ENCODE measurements at regions not wholly inside any gene's neighbourhood (a gene's known extent, or its start where the extent isn't known, plus 50 kb on each side); places are given as distances from the start of the nearest gene placed in this dataset.

DNA sequence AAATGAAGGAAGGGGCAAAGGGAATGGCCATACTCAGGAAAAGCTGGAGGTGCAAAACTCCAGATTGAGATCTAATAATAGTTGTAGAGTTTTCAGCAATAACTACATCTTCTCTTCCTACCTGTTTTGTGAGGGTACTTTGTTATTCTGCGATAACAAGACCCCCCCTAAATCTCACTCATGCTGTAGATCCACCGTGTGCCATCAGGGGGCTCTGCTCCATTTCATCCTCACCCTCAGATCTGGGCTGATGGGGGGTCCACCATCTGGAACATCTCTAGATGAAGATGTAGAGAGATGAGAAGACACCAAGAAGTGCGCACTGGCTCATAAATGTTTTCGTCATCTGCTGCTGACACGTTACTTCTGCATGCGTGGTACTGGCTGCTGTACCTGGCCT lies 135.9 kb upstream of the KIRREL3 start:
- TF ChIP-seq, protein P1, sequence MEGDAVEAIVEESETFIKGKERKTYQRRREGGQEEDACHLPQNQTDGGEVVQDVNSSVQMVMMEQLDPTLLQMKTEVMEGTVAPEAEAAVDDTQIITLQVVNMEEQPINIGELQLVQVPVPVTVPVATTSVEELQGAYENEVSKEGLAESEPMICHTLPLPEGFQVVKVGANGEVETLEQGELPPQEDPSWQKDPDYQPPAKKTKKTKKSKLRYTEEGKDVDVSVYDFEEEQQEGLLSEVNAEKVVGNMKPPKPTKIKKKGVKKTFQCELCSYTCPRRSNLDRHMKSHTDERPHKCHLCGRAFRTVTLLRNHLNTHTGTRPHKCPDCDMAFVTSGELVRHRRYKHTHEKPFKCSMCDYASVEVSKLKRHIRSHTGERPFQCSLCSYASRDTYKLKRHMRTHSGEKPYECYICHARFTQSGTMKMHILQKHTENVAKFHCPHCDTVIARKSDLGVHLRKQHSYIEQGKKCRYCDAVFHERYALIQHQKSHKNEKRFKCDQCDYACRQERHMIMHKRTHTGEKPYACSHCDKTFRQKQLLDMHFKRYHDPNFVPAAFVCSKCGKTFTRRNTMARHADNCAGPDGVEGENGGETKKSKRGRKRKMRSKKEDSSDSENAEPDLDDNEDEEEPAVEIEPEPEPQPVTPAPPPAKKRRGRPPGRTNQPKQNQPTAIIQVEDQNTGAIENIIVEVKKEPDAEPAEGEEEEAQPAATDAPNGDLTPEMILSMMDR (IDR thresholded peaks at IDR 0.05; ENCODE audit: insufficient read depth, low read length) = no peak
- H3K4me3 ChIP-seq (ENCODE audit: low read depth, low read length) = no peak overlapping the region
- no peak for DNase-seq (ENCODE audit: low read depth)

DNA sequence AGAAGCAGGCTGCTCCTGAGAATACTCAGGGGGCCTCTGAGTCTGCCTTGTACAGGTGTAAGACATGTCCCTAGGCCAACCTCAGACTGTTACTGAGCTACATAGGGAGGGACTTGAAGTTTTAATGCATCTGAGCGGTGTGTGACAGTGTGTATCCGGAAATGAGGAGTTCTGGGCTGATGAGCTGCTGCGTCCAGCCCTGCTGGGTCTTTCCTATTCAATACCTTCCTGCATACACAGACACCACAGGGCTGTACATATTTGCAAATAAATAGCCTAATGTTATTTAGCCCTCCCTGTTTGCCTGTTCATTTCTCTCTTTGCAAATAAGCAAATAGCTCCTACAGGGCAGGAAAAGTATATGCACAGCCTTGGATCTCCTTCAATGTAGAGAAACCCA lies 134.7 kb upstream of the KIRREL3 start:
- DNase-seq (ENCODE audit: low read depth) = no peak
- TF ChIP-seq, protein P1 (IDR thresholded peaks at IDR 0.05; ENCODE audit: insufficient read depth, low read length) = no peak
- no peak overlapping the region for H3K4me3 ChIP-seq (ENCODE audit: low read depth, low read length)

DNA sequence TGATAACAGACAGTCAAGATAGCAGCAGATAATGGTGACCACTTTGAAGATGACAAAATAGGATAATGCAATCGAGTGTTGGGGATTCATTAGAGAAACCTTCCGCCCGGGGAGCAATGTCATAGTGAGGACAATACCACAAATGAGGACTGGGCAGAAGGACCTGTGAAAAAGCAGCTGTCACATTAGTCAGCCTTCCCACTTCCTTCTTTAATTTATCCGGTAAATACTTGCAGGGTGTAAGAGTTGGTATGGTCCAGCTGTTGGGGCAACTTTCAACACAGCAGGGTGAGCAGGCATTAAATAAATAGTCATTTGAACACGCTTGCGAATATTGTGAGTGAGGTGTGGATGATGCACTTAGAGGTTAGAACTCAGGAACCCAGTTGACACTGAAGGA lies 132.5 kb upstream of the KIRREL3 start:
- TF ChIP-seq, protein P1 (IDR thresholded peaks at IDR 0.05; ENCODE audit: insufficient read depth, low read length) = no peak
- no peak for DNase-seq (ENCODE audit: low read depth)
- no peak overlapping the region for H3K4me3 ChIP-seq (ENCODE audit: low read depth, low read length)

DNA sequence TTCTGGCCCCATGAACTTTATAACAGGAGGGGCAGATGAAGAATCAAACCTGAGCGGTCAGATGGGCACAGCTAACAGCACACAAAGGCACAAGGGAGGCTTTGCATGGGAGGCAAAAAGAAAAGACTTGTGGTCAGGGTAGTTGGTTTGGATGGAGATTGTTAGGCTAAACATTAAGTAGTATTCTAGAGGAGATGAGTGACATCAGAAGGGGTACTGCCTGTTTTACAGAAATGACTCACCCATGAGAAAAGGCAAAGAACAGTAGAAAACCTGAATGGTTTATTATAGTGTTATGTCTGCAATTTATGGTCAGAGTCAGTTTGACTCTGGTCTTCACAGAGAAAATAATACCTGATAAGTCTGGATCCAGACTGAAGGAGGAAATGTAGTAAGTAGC lies 129.8 kb upstream of the KIRREL3 start:
- DNase-seq (ENCODE audit: low read depth) = no peak
- TF ChIP-seq, protein P1 (IDR thresholded peaks at IDR 0.05; ENCODE audit: insufficient read depth, low read length) = no peak
- H3K4me3 ChIP-seq (ENCODE audit: low read depth, low read length) = no peak overlapping the region

DNA sequence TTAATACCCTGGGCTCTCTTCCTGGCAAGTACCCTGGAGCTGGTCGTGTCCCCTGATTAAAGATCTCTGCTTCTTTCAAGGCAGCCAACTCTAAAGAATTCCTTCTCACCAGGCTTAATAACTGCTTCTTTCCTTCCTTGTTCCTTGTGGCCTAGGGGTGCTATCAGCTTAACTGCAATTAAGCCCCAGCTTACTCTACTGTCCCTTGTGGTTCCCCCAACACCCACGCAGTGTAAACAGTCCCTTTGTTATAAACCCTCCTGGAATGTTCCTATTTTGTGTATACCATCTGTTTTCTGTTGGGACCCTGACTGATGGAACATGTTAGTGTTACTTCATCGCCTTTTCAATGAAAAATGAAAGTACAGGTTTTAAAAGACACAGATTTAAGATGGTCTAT lies 126.4 kb upstream of the KIRREL3 start:
- no peak overlapping the region for H3K4me3 ChIP-seq (ENCODE audit: low read depth, low read length)
- TF ChIP-seq, protein P1 (IDR thresholded peaks at IDR 0.05; ENCODE audit: insufficient read depth, low read length) = no peak
- no peak for DNase-seq (ENCODE audit: low read depth)

DNA sequence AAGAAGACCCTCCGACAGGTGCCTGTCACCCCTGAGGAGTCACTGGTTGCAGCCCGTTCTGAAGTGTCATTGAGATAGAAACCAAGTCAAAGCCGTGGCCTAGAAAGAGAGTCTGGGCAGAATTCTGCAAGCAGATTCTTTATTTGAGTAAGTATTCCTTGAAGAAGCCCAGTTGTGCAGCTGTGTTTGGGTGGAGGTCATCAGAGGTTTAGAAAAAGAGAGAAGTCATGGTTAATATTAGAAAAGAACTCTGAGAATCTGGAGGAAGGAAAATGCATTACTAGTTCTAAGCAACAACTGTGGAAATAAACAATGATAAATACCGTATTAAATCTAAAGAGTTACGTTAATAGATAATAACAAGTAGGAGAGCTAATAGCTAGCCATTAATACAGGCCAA lies 118.8 kb upstream of the KIRREL3 start:
- no peak for DNase-seq (ENCODE audit: low read depth)
- TF ChIP-seq, protein P1 (IDR thresholded peaks at IDR 0.05; ENCODE audit: insufficient read depth, low read length) = no peak
- H3K4me3 ChIP-seq (ENCODE audit: low read depth, low read length) = no peak overlapping the region

DNA sequence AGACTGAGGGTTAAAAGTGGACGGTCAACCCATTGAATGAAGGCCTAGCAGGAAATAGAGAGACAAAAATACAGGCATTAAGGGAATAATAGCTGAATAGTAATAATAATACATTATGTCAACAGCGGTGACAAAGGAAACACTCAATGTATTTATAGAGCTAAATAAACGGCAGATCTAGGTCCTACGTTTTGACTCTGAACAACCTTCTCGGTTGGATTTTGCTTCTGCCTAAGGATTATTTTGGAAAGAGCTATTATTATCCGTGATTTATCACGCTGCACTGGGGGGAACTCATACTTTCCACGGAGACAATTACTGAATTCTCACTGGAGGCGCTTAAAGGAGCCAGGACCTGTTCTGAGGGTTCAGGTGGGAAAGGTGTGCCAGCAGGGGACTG lies 118.2 kb upstream of the KIRREL3 start:
- H3K4me3 ChIP-seq (ENCODE audit: low read depth, low read length) = no peak overlapping the region
- TF ChIP-seq, protein P1 (IDR thresholded peaks at IDR 0.05; ENCODE audit: insufficient read depth, low read length) = no peak
- no peak for DNase-seq (ENCODE audit: low read depth)

Measured in fibroblast of the aortic adventitia (primary cell).